Adipocyte (in vitro differentiated cells): ENCODE measurements at regions not wholly inside any gene's neighbourhood (a gene's known extent, or its start where the extent isn't known, plus 50 kb on each side); places are given as distances from the start of the nearest gene placed in this dataset.

Source experiments
- DNase-seq: peaks from one replicate; pipeline ENCODE4 v3.0.0-alpha.2; 2015; ENCODE audit warnings: low read depth
- H3K27me3 ChIP-seq: replicated peaks from 2 replicates; pipeline ENCODE4 v1.7.0; 2013; ENCODE audit warnings: mild to moderate bottlenecking, low read length, moderate library complexity; ENCODE audit not compliant: control insufficient read depth, insufficient read depth
- H3K36me3 ChIP-seq: 2 replicates; pipeline ENCODE4 v1.7.0; 2013; ENCODE audit warnings: low read length, mild to moderate bottlenecking, moderate library complexity; ENCODE audit not compliant: control insufficient read depth, insufficient read depth, severe bottlenecking
- H3K4me1 ChIP-seq: 2 replicates; pipeline ENCODE4 v1.7.0; 2013; ENCODE audit warnings: mild to moderate bottlenecking, low read length, moderate library complexity; ENCODE audit not compliant: control insufficient read depth, insufficient read depth
- H3K4me3 ChIP-seq: 2 replicates; pipeline ENCODE4 v1.7.0; 2013; ENCODE audit warnings: mild to moderate bottlenecking, low read length, moderate library complexity
- H3K9ac ChIP-seq: 2 replicates; pipeline ENCODE4 v1.7.0; 2013; ENCODE audit warnings: mild to moderate bottlenecking, low read length, moderate library complexity
- H3K9me3 ChIP-seq: 2 replicates; pipeline ENCODE4 v1.7.0; 2013; ENCODE audit warnings: mild to moderate bottlenecking, low read length, moderate library complexity; ENCODE audit not compliant: control insufficient read depth

- H3K9me3 ChIP-seq: no peaks in the 10 kb centered on the region
- DNase-seq: no peak
- H3K36me3 ChIP-seq: no peaks in the 10 kb centered on the region
- no peaks in the 10 kb centered on the region for H3K4me1 ChIP-seq
- no peak overlapping the region for H3K4me3 ChIP-seq
- no peaks in the 10 kb centered on the region for H3K27me3 ChIP-seq
- H3K9ac ChIP-seq: no peak overlapping the region
These were observed 104.2 kb downstream of the ANKRD7 start for GRCh38 chr7:118328505-118329211.

GRCh38 chr7:118330388-118330787 lies 105.9 kb downstream of the ANKRD7 start:
- Histone ChIP-seq H3K27me3 (no peaks in the 10 kb centered on the region), H3K4me1 (no peaks in the 10 kb centered on the region), H3K36me3 (no peaks in the 10 kb centered on the region), H3K9ac (no peak overlapping the region), H3K4me3 (no peak overlapping the region), H3K9me3 (no peaks in the 10 kb centered on the region)
- DNase-seq: no peak

GRCh38 chr7:118346748-118347147 lies 122.2 kb downstream of the ANKRD7 start:
- Histone ChIP-seq H3K4me3 (no peak overlapping the region), H3K36me3 (no peaks in the 10 kb centered on the region), H3K9ac (no peak overlapping the region), H3K9me3 (no peaks in the 10 kb centered on the region), H3K27me3 (no peaks in the 10 kb centered on the region), H3K4me1 (no peaks in the 10 kb centered on the region)
- no peak for DNase-seq

GRCh38 chr7:118349604-118350003 lies 125.1 kb downstream of the ANKRD7 start:
- H3K9ac ChIP-seq: no peak overlapping the region
- H3K9me3 ChIP-seq: no peaks in the 10 kb centered on the region
- H3K4me3 ChIP-seq: no peak overlapping the region
- no peaks in the 10 kb centered on the region for H3K36me3 ChIP-seq
- no peaks in the 10 kb centered on the region for H3K4me1 ChIP-seq
- no peak for DNase-seq
- no peaks in the 10 kb centered on the region for H3K27me3 ChIP-seq

- Histone ChIP-seq H3K9ac (no peak overlapping the region), H3K27me3 (no peaks in the 10 kb centered on the region), H3K9me3 (no peaks in the 10 kb centered on the region), H3K36me3 (no peaks in the 10 kb centered on the region), H3K4me3 (no peak overlapping the region), H3K4me1 (no peaks in the 10 kb centered on the region)
- no peak for DNase-seq
These were observed 125.8 kb downstream of the ANKRD7 start for GRCh38 chr7:118350260-118350659.

- Histone ChIP-seq H3K4me1 (no peaks in the 10 kb centered on the region), H3K27me3 (no peaks in the 10 kb centered on the region), H3K9me3 (no peaks in the 10 kb centered on the region), H3K36me3 (no peaks in the 10 kb centered on the region), H3K9ac (no peak overlapping the region), H3K4me3 (no peak overlapping the region)
- peak; percentile 0 for DNase-seq
These were observed 128.5 kb downstream of the ANKRD7 start for GRCh38 chr7:118352867-118353453.

GRCh38 chr7:118366363-118366762 lies 141.9 kb downstream of the ANKRD7 start:
- no peak overlapping the region for H3K4me3 ChIP-seq
- H3K9me3 ChIP-seq: no peaks in the 10 kb centered on the region
- no peak overlapping the region for H3K9ac ChIP-seq
- peaks cover 8% of the 10 kb centered on the region for H3K4me1 ChIP-seq
- no peaks in the 10 kb centered on the region for H3K36me3 ChIP-seq
- DNase-seq: no peak
- no peaks in the 10 kb centered on the region for H3K27me3 ChIP-seq

- no peak overlapping the region for H3K4me3 ChIP-seq
- H3K4me1 ChIP-seq: peaks cover 8% of the 10 kb centered on the region
- H3K9ac ChIP-seq: no peak overlapping the region
These were observed 144.5 kb downstream of the ANKRD7 start for GRCh38 chr7:118368958-118369357.

GRCh38 chr7:118369987-118370386 lies 145.5 kb downstream of the ANKRD7 start:
- Histone ChIP-seq H3K9ac (no peak overlapping the region), H3K36me3 (no peaks in the 10 kb centered on the region), H3K9me3 (no peaks in the 10 kb centered on the region), H3K4me3 (no peak overlapping the region), H3K4me1 (peaks cover 8% of the 10 kb centered on the region), H3K27me3 (no peaks in the 10 kb centered on the region)
- no peak for DNase-seq

More at GRCh38 chr7:118368958-118369357, 144.5 kb downstream of the ANKRD7 start:
- Histone ChIP-seq H3K36me3 (no peaks in the 10 kb centered on the region), H3K9me3 (no peaks in the 10 kb centered on the region), H3K27me3 (no peaks in the 10 kb centered on the region)
- DNase-seq: no peak

GRCh38 chr7:118372530-118372929 lies 148.0 kb downstream of the ANKRD7 start:
- DNase-seq: no peak

GRCh38 chr7:118389629-118390028 lies 165.1 kb downstream of the ANKRD7 start:
- H3K27me3 ChIP-seq: no peaks in the 10 kb centered on the region
- H3K9ac ChIP-seq: no peak overlapping the region
- no peak for DNase-seq
- H3K36me3 ChIP-seq: no peaks in the 10 kb centered on the region
- H3K9me3 ChIP-seq: no peaks in the 10 kb centered on the region
- H3K4me3 ChIP-seq: no peak overlapping the region
- H3K4me1 ChIP-seq: no peaks in the 10 kb centered on the region

More at GRCh38 chr7:118372530-118372929, 148.0 kb downstream of the ANKRD7 start:
- Histone ChIP-seq H3K9me3 (no peaks in the 10 kb centered on the region), H3K9ac (no peak overlapping the region), H3K4me3 (no peak overlapping the region), H3K4me1 (peaks cover 8% of the 10 kb centered on the region), H3K36me3 (no peaks in the 10 kb centered on the region), H3K27me3 (no peaks in the 10 kb centered on the region)
